Nephron (organoid): ENCODE measurements at regions not wholly inside any gene's neighbourhood (a gene's known extent, or its start where the extent isn't known, plus 50 kb on each side); places are given as distances from the start of the nearest gene placed in this dataset.
"Not testable (repeated sequence)": the region's sequence is repeated elsewhere in the genome, so short reads cannot be mapped to it uniquely, and the experiment has no call there.

ENCODE experiments used
- H3K27ac Mint-ChIP-seq, 3 experiments: 2 replicates each; pipeline ENCODE4 v1.8.0; 2020; ENCODE audit warnings: mixed read lengths in 3 of 3, mild to moderate bottlenecking in 2 of 3, moderate library complexity in 1 of 3
- H3K27me3 Mint-ChIP-seq: 2 replicates; pipeline ENCODE4 v1.8.0; 2021; ENCODE audit warnings: low read depth, mild to moderate bottlenecking, moderate library complexity, mixed read lengths
- H3K36me3 Mint-ChIP-seq: 2 replicates; pipeline ENCODE4 v1.8.0; 2020; ENCODE audit warnings: low read depth, mixed read lengths
- H3K4me1 Mint-ChIP-seq: 2 replicates; pipeline ENCODE4 v1.8.0; 2020; ENCODE audit warnings: mixed read lengths
- H3K4me3 Mint-ChIP-seq, 3 experiments: 2 replicates each; pipeline ENCODE4 v1.8.0; 2020; ENCODE audit warnings: mild to moderate bottlenecking in 3 of 3, mixed read lengths in 3 of 3, moderate library complexity in 2 of 3
- H3K9me3 Mint-ChIP-seq: 2 replicates; pipeline ENCODE4 v1.8.0; 2020; ENCODE audit warnings: mixed read lengths
- TF ChIP-seq, protein P1 (sequence below), 3 experiments: fragments of 200-600 bp; sonication (generic); IDR thresholded peaks; one replicate each; pipeline ENCODE4 v1.5.0; 2021; ENCODE audit warnings: antibody characterized with exemption in 3 of 3; ENCODE audit not compliant: unreplicated experiment in 3 of 3

DNA sequence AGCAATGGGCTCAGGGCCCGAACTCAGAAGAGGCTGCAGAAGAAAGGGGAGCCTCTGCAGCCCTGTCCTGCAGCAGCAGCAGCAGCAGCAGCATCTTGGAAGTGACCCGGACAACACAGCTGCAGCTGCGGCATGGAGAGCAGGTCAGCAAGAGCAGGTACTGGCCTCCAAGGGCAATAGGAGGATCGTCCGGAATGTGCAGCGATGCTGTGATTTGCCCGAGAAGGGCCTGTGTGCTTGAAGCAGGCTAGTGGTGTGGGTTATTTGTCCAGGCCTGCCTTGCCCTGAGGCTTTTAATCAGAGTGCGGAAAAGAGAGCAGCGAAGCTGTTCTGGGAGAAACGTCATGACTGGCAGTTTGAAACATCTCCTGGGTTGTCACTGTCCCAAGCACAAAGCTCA, 126.0 kb downstream of the F11 start:
- TF ChIP-seq, protein P1, sequence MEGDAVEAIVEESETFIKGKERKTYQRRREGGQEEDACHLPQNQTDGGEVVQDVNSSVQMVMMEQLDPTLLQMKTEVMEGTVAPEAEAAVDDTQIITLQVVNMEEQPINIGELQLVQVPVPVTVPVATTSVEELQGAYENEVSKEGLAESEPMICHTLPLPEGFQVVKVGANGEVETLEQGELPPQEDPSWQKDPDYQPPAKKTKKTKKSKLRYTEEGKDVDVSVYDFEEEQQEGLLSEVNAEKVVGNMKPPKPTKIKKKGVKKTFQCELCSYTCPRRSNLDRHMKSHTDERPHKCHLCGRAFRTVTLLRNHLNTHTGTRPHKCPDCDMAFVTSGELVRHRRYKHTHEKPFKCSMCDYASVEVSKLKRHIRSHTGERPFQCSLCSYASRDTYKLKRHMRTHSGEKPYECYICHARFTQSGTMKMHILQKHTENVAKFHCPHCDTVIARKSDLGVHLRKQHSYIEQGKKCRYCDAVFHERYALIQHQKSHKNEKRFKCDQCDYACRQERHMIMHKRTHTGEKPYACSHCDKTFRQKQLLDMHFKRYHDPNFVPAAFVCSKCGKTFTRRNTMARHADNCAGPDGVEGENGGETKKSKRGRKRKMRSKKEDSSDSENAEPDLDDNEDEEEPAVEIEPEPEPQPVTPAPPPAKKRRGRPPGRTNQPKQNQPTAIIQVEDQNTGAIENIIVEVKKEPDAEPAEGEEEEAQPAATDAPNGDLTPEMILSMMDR (IDR thresholded peaks at IDR 0.05; ENCODE audit: unreplicated experiment in 3 of 3): no peak
- no peaks in the 10 kb centered on the region for H3K4me1 Mint-ChIP-seq
- H3K27me3 Mint-ChIP-seq: no peaks in the 10 kb centered on the region
- no peaks in the 10 kb centered on the region for H3K9me3 Mint-ChIP-seq
- no peaks in the 10 kb centered on the region for H3K36me3 Mint-ChIP-seq
- H3K27ac Mint-ChIP-seq: no peak overlapping the region
- H3K4me3 Mint-ChIP-seq: no peak overlapping the region

DNA sequence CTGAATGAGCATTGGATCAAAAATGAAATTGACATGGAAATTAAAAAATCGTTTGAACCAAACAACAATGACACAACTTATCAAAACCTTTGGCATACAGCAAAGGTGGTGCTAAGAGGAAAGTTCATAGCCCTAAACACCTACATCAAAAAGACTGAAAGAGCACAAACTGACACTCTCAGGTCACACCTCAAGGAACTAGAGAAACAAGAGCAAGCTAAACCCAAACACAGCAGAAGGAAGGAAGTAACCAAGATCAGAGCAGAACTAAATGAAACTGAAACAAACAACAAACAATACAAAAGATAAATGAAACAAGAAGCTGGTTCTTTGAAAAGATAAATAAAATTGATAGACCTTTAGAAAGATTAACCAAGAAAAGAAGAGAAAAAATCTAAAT, 118.3 kb downstream of the F11 start:
- H3K36me3 Mint-ChIP-seq, H3K4me3 Mint-ChIP-seq, H3K4me1 Mint-ChIP-seq, H3K27me3 Mint-ChIP-seq, H3K27ac Mint-ChIP-seq: not testable (repeated sequence)
- H3K9me3 Mint-ChIP-seq: peaks cover 10% of the 10 kb centered on the region

GRCh38 chr4:186368281-186368680, 102.3 kb downstream of the F11 start:
- H3K27me3 Mint-ChIP-seq: no peaks in the 10 kb centered on the region
- peaks cover 12% of the 10 kb centered on the region for H3K36me3 Mint-ChIP-seq
- H3K27ac Mint-ChIP-seq: no peak overlapping the region
- peaks cover 26% of the 10 kb centered on the region for H3K9me3 Mint-ChIP-seq
- no peak overlapping the region for H3K4me3 Mint-ChIP-seq
- H3K4me1 Mint-ChIP-seq: no peaks in the 10 kb centered on the region
- TF ChIP-seq, protein P1 (IDR thresholded peaks at IDR 0.05; ENCODE audit: unreplicated experiment in 3 of 3): no peak

DNA sequence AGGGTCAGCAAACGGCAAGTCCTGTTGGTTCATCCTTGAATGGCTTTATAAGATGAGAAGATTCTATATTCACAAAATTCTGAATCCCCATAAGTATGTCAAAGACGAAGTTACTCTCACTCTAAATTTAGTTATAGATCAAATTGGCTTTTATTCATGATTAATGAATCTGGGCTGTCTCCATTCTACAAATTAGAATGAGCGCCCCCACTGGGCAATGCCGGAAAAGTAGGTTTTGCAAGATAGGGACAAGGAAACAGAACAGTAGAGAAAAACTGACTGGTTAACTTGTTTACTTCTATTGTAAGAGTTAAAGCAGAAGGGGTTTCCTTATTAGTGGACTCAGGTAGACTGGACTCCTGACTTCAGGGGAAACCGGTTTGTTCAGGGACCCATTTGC, 100.3 kb downstream of the F11 start:
- no peak overlapping the region for H3K4me3 Mint-ChIP-seq
- no peaks in the 10 kb centered on the region for H3K4me1 Mint-ChIP-seq
- H3K36me3 Mint-ChIP-seq: peaks cover 12% of the 10 kb centered on the region
- TF ChIP-seq, protein P1 (IDR thresholded peaks at IDR 0.05; ENCODE audit: unreplicated experiment in 3 of 3): no peak
- peaks cover 30% of the 10 kb centered on the region for H3K9me3 Mint-ChIP-seq
- no peaks in the 10 kb centered on the region for H3K27me3 Mint-ChIP-seq
- H3K27ac Mint-ChIP-seq: no peak overlapping the region

GRCh38 chr4:186363038-186363437, 97.0 kb downstream of the F11 start:
- Mint-ChIP-seq H3K9me3 (peaks cover 36% of the 10 kb centered on the region), H3K36me3 (peaks cover 12% of the 10 kb centered on the region)
- not testable (repeated sequence) for H3K4me1 Mint-ChIP-seq, H3K27me3 Mint-ChIP-seq, H3K27ac Mint-ChIP-seq, H3K4me3 Mint-ChIP-seq

- TF ChIP-seq, protein P1 (IDR thresholded peaks at IDR 0.05; ENCODE audit: unreplicated experiment in 3 of 3): no peak
- H3K4me3 Mint-ChIP-seq: no peak overlapping the region
- H3K27me3 Mint-ChIP-seq: no peaks in the 10 kb centered on the region
- H3K4me1 Mint-ChIP-seq: no peaks in the 10 kb centered on the region
- H3K9me3 Mint-ChIP-seq: peaks cover 29% of the 10 kb centered on the region
- H3K27ac Mint-ChIP-seq: no peak overlapping the region
- peaks cover 12% of the 10 kb centered on the region for H3K36me3 Mint-ChIP-seq
Observed at GRCh38 chr4:186360551-186360950, 94.6 kb downstream of the F11 start.

GRCh38 chr4:186351668-186352194, 85.7 kb downstream of the F11 start:
- no peaks in the 10 kb centered on the region for H3K9me3 Mint-ChIP-seq
- H3K4me1 Mint-ChIP-seq: peaks cover 23% of the 10 kb centered on the region
- H3K27ac Mint-ChIP-seq: peak overlapping the region in 1 of 3 experiments; percentile 14
- H3K4me3 Mint-ChIP-seq: no peak overlapping the region
- H3K36me3 Mint-ChIP-seq: no peaks in the 10 kb centered on the region
- TF ChIP-seq, protein P1 (IDR thresholded peaks at IDR 0.05; ENCODE audit: unreplicated experiment in 3 of 3): no peak
- peaks cover 6% of the 10 kb centered on the region for H3K27me3 Mint-ChIP-seq
